Neutrophil (primary cell): ENCODE measurements at regions not wholly inside any gene's neighbourhood (a gene's known extent, or its start where the extent isn't known, plus 50 kb on each side); places are given as distances from the start of the nearest gene placed in this dataset.

ENCODE experiments used
- H3K27ac ChIP-seq: fragments of 200-600 bp; sonication (generic); 2 replicates; pipeline ENCODE4 v1.5.1; 2016; ENCODE audit warnings: mild to moderate bottlenecking, moderate library complexity
- H3K27me3 ChIP-seq: fragments of 200-600 bp; sonication (generic); 2 replicates; pipeline ENCODE4 v1.6.0; 2016; ENCODE audit warnings: mild to moderate bottlenecking
- H3K36me3 ChIP-seq: fragments of 200-600 bp; sonication (generic); 2 replicates; pipeline ENCODE4 v1.5.1; 2017
- H3K4me1 ChIP-seq, 2 experiments: fragments of 200-600 bp in 1 of 2; sonication (generic) in 1 of 2; 1 replicate in 1 of 2; 2 replicates in 1 of 2; pipeline versions ENCODE4 v1.5.1 to v1.6.1; 2013 to 2016; ENCODE audit warnings: low read depth in 1 of 2, low read length in 1 of 2, mild to moderate bottlenecking in 1 of 2, moderate library complexity in 1 of 2; ENCODE audit not compliant: control insufficient read depth in 1 of 2, insufficient read depth in 1 of 2
- H3K4me3 ChIP-seq, 2 experiments: fragments of 200-600 bp in 1 of 2; sonication (generic) in 1 of 2; 1 replicate in 1 of 2; 2 replicates in 1 of 2; pipeline ENCODE4 v1.5.1; 2013 to 2016; ENCODE audit warnings: low read depth in 1 of 2, low read length in 1 of 2, mild to moderate bottlenecking in 1 of 2, moderate library complexity in 1 of 2
- H3K9me3 ChIP-seq: fragments of 200-600 bp; sonication (generic); 2 replicates; pipeline ENCODE4 v1.5.1; 2016
- CTCF ChIP-seq: fragments of 200-600 bp; sonication (generic); IDR thresholded peaks from 2 replicates; pipeline ENCODE4 v1.5.1; 2016; ENCODE audit warnings: antibody characterized with exemption

GRCh38 chr1:221099747-221100595, 220.7 kb downstream of the HLX start:
- H3K9me3 ChIP-seq = no peaks in the 10 kb centered on the region
- H3K4me1 ChIP-seq = peaks cover 50 to 61% of the 10 kb centered on the region in 2 experiments
- H3K36me3 ChIP-seq = no peaks in the 10 kb centered on the region
- no peak for TF ChIP-seq CTCF
- H3K27ac ChIP-seq = peak overlapping the region; percentile 81
- H3K4me3 ChIP-seq = peak overlapping the region in 1 of 2 experiments; percentile 25
- no peaks in the 10 kb centered on the region for H3K27me3 ChIP-seq

GRCh38 chr1:221100611-221101010, 221.4 kb downstream of the HLX start:
- no peaks in the 10 kb centered on the region for H3K27me3 ChIP-seq
- H3K36me3 ChIP-seq = no peaks in the 10 kb centered on the region
- H3K4me1 ChIP-seq = peaks cover 50 to 62% of the 10 kb centered on the region in 2 experiments
- TF ChIP-seq CTCF = no peak
- H3K27ac ChIP-seq = peak overlapping the region; percentile 81
- no peaks in the 10 kb centered on the region for H3K9me3 ChIP-seq
- H3K4me3 ChIP-seq = peak overlapping the region in 1 of 2 experiments; percentile 9

GRCh38 chr1:221101807-221102605, 222.8 kb downstream of the HLX start:
- Histone ChIP-seq H3K27me3 (no peaks in the 10 kb centered on the region), H3K4me1 (peaks cover 42 to 53% of the 10 kb centered on the region in 2 experiments), H3K4me3 (no peak overlapping the region), H3K36me3 (no peaks in the 10 kb centered on the region), H3K27ac (no peak overlapping the region), H3K9me3 (no peaks in the 10 kb centered on the region)
- no peak for TF ChIP-seq CTCF

- Histone ChIP-seq H3K27ac (no peak overlapping the region), H3K4me1 (peaks cover 16 to 27% of the 10 kb centered on the region in 2 experiments), H3K36me3 (no peaks in the 10 kb centered on the region), H3K9me3 (no peaks in the 10 kb centered on the region), H3K27me3 (no peaks in the 10 kb centered on the region), H3K4me3 (no peak overlapping the region)
- TF ChIP-seq CTCF = no peak
Measured at GRCh38 chr1:221104596-221104995, 225.4 kb downstream of the HLX start.

GRCh38 chr1:221105578-221105977, 226.3 kb downstream of the HLX start:
- Histone ChIP-seq H3K4me1 (peaks cover 6 to 17% of the 10 kb centered on the region in 2 experiments), H3K27me3 (no peaks in the 10 kb centered on the region), H3K9me3 (no peaks in the 10 kb centered on the region), H3K36me3 (no peaks in the 10 kb centered on the region), H3K4me3 (no peak overlapping the region), H3K27ac (no peak overlapping the region)
- TF ChIP-seq CTCF = no peak
